H54 (cell line): ENCODE measurements at regions not wholly inside any gene's neighbourhood (a gene's known extent, or its start where the extent isn't known, plus 50 kb on each side); places are given as distances from the start of the nearest gene placed in this dataset.

Experiments used
- DNase-seq: peaks from one replicate; pipeline ENCODE4 v3.0.0; 2011; ENCODE audit warnings: low spot score, mixed read lengths; ENCODE audit not compliant: insufficient read length
- FAIRE-seq: peaks from 3 replicates; lab custom pipeline; 2011; peaks lifted over from hg19 to GRCh38; lab: Jason Lieb, UNC
- POLR2A ChIP-seq: IDR thresholded peaks from 2 replicates; pipeline ENCODE4 v1.6.1; 2011; ENCODE audit warnings: low read depth, mild to moderate bottlenecking, low read length

- no peak for TF ChIP-seq POLR2A
These were observed 110.1 kb upstream of the ABCA1 start for GRCh38 chr9:105038051-105038450.

GRCh38 chr9:105039175-105039799 lies 111.3 kb upstream of the ABCA1 start:
- no peak for DNase-seq
- peak; percentile 66 for FAIRE-seq
- no peak for TF ChIP-seq POLR2A

More at GRCh38 chr9:105038051-105038450, 110.1 kb upstream of the ABCA1 start:
- DNase-seq (no peak), FAIRE-seq (peak; percentile 45)

GRCh38 chr9:105043370-105043936 lies 115.5 kb upstream of the ABCA1 start:
- DNase-seq, result no peak
- no peak for FAIRE-seq
- TF ChIP-seq POLR2A, result no peak

GRCh38 chr9:105044518-105044917 lies 116.6 kb upstream of the ABCA1 start:
- FAIRE-seq (no peak), DNase-seq (no peak)
- no peak for TF ChIP-seq POLR2A

GRCh38 chr9:105046907-105047741 lies 119.2 kb upstream of the ABCA1 start:
- DNase-seq, result no peak
- FAIRE-seq, result no peak
- TF ChIP-seq POLR2A, result no peak

GRCh38 chr9:105047742-105048041 lies 119.7 kb upstream of the ABCA1 start:
- no peak for TF ChIP-seq POLR2A
- FAIRE-seq (no peak), DNase-seq (no peak)

- no peak for TF ChIP-seq POLR2A
- DNase-seq, result no peak
- FAIRE-seq, result no peak
These were observed 120.4 kb upstream of the ABCA1 start for GRCh38 chr9:105048331-105048730.

GRCh38 chr9:105050296-105050695 lies 122.3 kb upstream of the ABCA1 start:
- TF ChIP-seq POLR2A, result no peak
- FAIRE-seq (no peak), DNase-seq (no peak)

- DNase-seq (no peak), FAIRE-seq (no peak)
- TF ChIP-seq POLR2A, result no peak
These were observed 123.9 kb upstream of the ABCA1 start for GRCh38 chr9:105051897-105052296.

- DNase-seq (no peak), FAIRE-seq (no peak)
- no peak for TF ChIP-seq POLR2A
These were observed 124.4 kb upstream of the ABCA1 start for GRCh38 chr9:105052346-105052745.

- DNase-seq, result peak; percentile 74
These were observed 125.3 kb upstream of the ABCA1 start for GRCh38 chr9:105053209-105053652.

GRCh38 chr9:105054491-105054890 lies 126.5 kb upstream of the ABCA1 start:
- FAIRE-seq (peak; percentile 85), DNase-seq (no peak)
- TF ChIP-seq POLR2A, result no peak

More at GRCh38 chr9:105053209-105053652, 125.3 kb upstream of the ABCA1 start:
- no peak for TF ChIP-seq POLR2A
- peak; percentile 92 for FAIRE-seq

GRCh38 chr9:105055917-105056316 lies 128.0 kb upstream of the ABCA1 start:
- no peak for TF ChIP-seq POLR2A
- FAIRE-seq (no peak), DNase-seq (no peak)

- no peak for DNase-seq
- FAIRE-seq, result no peak
These were observed 129.6 kb upstream of the ABCA1 start for GRCh38 chr9:105057551-105057950.

More at GRCh38 chr9:105057551-105057950, 129.6 kb upstream of the ABCA1 start:
- no peak for TF ChIP-seq POLR2A
